CD8-positive, alpha-beta memory T cell (primary cell): ENCODE measurements at regions not wholly inside any gene's neighbourhood (a gene's known extent, or its start where the extent isn't known, plus 50 kb on each side); places are given as distances from the start of the nearest gene placed in this dataset.

Experiments used
- CTCF ChIA-PET: fragments of 350-600 bp; sonication (Branson Sonifier 250); formaldehyde crosslinking; loops from one replicate; lab custom pipeline; 2021; ENCODE audit warnings: antibody characterized with exemption; lab: Charles Lee
- POLR2A ChIA-PET: fragments of 350-600 bp; sonication (Branson Sonifier 250); formaldehyde crosslinking; loops from one replicate; lab custom pipeline; 2021; ENCODE audit warnings: antibody characterized with exemption; lab: Charles Lee
- DNase-seq, 5 donors: peaks; one replicate each; pipeline versions ENCODE4 v3.0.0 to v3.0.0-alpha.2; 2020 to 2022; ENCODE audit warnings: mixed read lengths in 1 of 5
- H3K27ac ChIP-seq: one replicate; pipeline ENCODE4 v1.7.0; 2013; ENCODE audit warnings: low read depth, mild to moderate bottlenecking, low read length, moderate library complexity
- H3K27me3 ChIP-seq: 2 replicates; pipeline ENCODE4 v1.7.0; 2013; ENCODE audit warnings: low read length, mild to moderate bottlenecking; ENCODE audit not compliant: insufficient read depth, poor library complexity, severe bottlenecking
- H3K36me3 ChIP-seq: 2 replicates; pipeline ENCODE4 v1.7.0; 2013; ENCODE audit warnings: mild to moderate bottlenecking, low read length, moderate library complexity; ENCODE audit not compliant: insufficient read depth
- H3K4me1 ChIP-seq: 2 replicates; pipeline ENCODE4 v1.7.0; 2013; ENCODE audit warnings: mild to moderate bottlenecking, low read length, moderate library complexity; ENCODE audit not compliant: insufficient read depth
- H3K4me3 ChIP-seq: 2 replicates; pipeline ENCODE4 v1.7.0; 2013; ENCODE audit warnings: mild to moderate bottlenecking, low read length
- H3K9me3 ChIP-seq: 2 replicates; pipeline ENCODE4 v1.7.0; 2013; ENCODE audit warnings: mild to moderate bottlenecking, low read length
- H3K27ac Mint-ChIP-seq, 8 donors: one replicate each; pipeline ENCODE4 v1.8.0; 2020 to 2021; ENCODE audit warnings: mixed read lengths in 8 of 8, mild to moderate bottlenecking in 6 of 8, inconsistent platforms in 3 of 8, moderate library complexity in 3 of 8
- H3K27me3 Mint-ChIP-seq, 2 donors: one replicate each; pipeline ENCODE4 v1.8.0; 2020 to 2021; ENCODE audit warnings: mixed read lengths in 2 of 2, mild to moderate bottlenecking in 1 of 2, moderate library complexity in 1 of 2
- H3K36me3 Mint-ChIP-seq, 3 donors: one replicate each; pipeline ENCODE4 v1.8.0; 2020 to 2021; ENCODE audit warnings: mixed read lengths in 3 of 3, inconsistent platforms in 1 of 3, mild to moderate bottlenecking in 1 of 3
- H3K4me1 Mint-ChIP-seq, 3 donors: one replicate each; pipeline ENCODE4 v1.8.0; 2020 to 2021; ENCODE audit warnings: mixed read lengths in 3 of 3, inconsistent platforms in 1 of 3, mild to moderate bottlenecking in 1 of 3
- H3K4me3 Mint-ChIP-seq, 7 donors: one replicate each; pipeline ENCODE4 v1.8.0; 2020 to 2021; ENCODE audit warnings: mixed read lengths in 7 of 7, mild to moderate bottlenecking in 6 of 7, moderate library complexity in 4 of 7, inconsistent platforms in 2 of 7
- H3K9me3 Mint-ChIP-seq, 5 donors: one replicate each; pipeline ENCODE4 v1.8.0; 2020 to 2022; ENCODE audit warnings: mixed read lengths in 5 of 5, mild to moderate bottlenecking in 3 of 5, moderate library complexity in 2 of 5, inconsistent platforms in 1 of 5

DNA sequence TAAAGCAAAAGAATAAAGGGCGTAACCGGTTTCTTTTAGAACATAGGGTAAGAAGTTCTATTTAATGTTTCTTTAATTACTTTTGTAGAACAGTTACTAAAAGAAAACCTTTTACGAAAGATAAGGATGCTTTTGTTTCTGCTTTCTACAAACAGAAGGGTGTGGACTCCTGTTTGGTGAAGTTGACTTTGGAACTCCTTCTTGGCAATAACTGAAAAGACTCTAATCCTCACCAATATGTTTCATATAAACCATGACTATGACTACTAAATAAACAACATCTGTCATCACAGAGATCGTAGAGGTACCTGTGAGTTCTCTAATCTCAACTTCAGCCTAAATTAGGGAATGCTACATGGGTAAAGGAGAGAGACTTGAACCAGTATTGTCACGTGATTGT, 210.8 kb upstream of the FLRT2 start:
- Mint-ChIP-seq H3K4me3 (no peak overlapping the region), H3K4me1 (no peaks in the 10 kb centered on the region), H3K36me3 (no peaks in the 10 kb centered on the region), H3K27me3 (peaks cover 0 to 1% of the 10 kb centered on the region in 2 donors), H3K27ac (no peak overlapping the region), H3K9me3 (peaks cover 0 to 28% (median 0%) of the 10 kb centered on the region in 5 donors)
- H3K4me3 ChIP-seq = no peak overlapping the region
- POLR2A ChIA-PET = no interaction called here
- H3K27me3 ChIP-seq = no peaks in the 10 kb centered on the region
- no peaks in the 10 kb centered on the region for H3K9me3 ChIP-seq
- no peak overlapping the region for H3K27ac ChIP-seq
- CTCF ChIA-PET = no interaction called here
- no peaks in the 10 kb centered on the region for H3K4me1 ChIP-seq
- no peak for DNase-seq
- no peaks in the 10 kb centered on the region for H3K36me3 ChIP-seq

DNA sequence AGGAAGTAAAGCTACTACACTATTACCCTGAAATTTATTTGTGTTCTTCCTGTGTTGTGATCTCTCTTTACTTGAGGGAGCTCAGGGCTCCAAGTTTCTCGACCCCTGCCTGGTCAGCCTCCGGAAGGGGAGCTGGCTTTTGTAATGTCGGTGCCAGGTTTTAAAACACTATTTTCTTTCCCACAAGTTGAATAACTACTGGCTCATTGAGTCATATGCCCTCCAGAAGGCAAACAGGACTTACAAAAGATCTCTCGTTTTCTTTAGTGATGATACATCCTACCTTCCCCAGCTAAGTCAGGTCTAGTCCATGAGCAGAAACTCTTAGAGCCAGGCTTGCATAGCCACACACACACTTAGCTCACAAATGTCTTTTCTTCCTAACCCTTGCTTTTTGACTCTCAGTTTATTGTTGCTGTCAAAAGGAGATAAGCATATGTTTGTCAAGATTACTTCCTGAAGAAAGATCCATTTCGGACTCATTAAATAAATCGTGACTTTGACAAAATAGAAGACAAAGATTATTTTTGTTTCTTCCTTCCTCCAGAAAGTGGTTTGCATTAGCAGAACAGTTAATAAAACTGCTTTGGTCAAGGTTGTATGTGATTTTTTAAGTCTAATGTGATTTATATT, 209.8 kb upstream of the FLRT2 start:
- Mint-ChIP-seq H3K27ac (no peak overlapping the region), H3K4me1 (no peaks in the 10 kb centered on the region), H3K36me3 (no peaks in the 10 kb centered on the region), H3K4me3 (no peak overlapping the region), H3K9me3 (peaks cover 0 to 24% (median 0%) of the 10 kb centered on the region in 5 donors), H3K27me3 (peaks cover 0 to 1% of the 10 kb centered on the region in 2 donors)
- Histone ChIP-seq H3K36me3 (no peaks in the 10 kb centered on the region), H3K4me3 (no peak overlapping the region), H3K4me1 (no peaks in the 10 kb centered on the region), H3K9me3 (no peaks in the 10 kb centered on the region), H3K27me3 (no peaks in the 10 kb centered on the region), H3K27ac (no peak overlapping the region)
- POLR2A ChIA-PET = no interaction called here
- CTCF ChIA-PET = no interaction called here
- no peak for DNase-seq

GRCh38 chr14:85325134-85326017, 204.6 kb upstream of the FLRT2 start:
- Mint-ChIP-seq H3K9me3 (peaks cover 0 to 15% (median 0%) of the 10 kb centered on the region in 5 donors), H3K4me3 (no peak overlapping the region), H3K27ac (no peak overlapping the region), H3K27me3 (peaks cover 0 to 1% of the 10 kb centered on the region in 2 donors), H3K4me1 (no peaks in the 10 kb centered on the region), H3K36me3 (no peaks in the 10 kb centered on the region)
- Histone ChIP-seq H3K36me3 (no peaks in the 10 kb centered on the region), H3K9me3 (no peaks in the 10 kb centered on the region), H3K4me1 (no peaks in the 10 kb centered on the region), H3K27ac (no peak overlapping the region), H3K27me3 (no peaks in the 10 kb centered on the region), H3K4me3 (no peak overlapping the region)
- CTCF ChIA-PET = no interaction called here
- POLR2A ChIA-PET = no interaction called here
- no peak for DNase-seq

DNA sequence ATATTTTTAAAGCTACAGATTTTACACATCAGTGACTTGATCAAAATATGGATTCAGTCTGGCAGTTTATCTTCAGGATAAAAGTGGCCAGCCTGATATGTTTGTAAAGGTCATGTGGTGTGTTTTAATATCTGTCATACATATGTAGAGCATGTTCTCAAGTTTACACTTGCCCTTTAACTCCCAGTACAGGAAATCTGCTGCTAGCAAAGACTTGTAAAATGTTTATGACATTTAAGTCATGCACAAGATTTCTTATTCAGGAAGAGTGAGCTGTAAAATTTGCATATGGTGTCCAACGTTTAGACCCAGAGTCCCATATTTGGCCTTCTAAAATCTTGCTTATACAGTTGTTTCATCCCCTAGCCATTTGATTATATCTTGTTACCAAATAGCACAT, 197.5 kb upstream of the FLRT2 start:
- H3K27ac Mint-ChIP-seq = no peak overlapping the region
- H3K36me3 ChIP-seq = no peaks in the 10 kb centered on the region
- H3K4me1 Mint-ChIP-seq = no peaks in the 10 kb centered on the region

GRCh38 chr14:85333313-85333712, 196.6 kb upstream of the FLRT2 start:
- CTCF ChIA-PET = no interaction called here
- H3K4me3 Mint-ChIP-seq = no peak overlapping the region

More for the DNA sequence above, 197.5 kb upstream of the FLRT2 start:
- Histone ChIP-seq H3K9me3 (no peaks in the 10 kb centered on the region), H3K4me3 (no peak overlapping the region), H3K27me3 (no peaks in the 10 kb centered on the region), H3K4me1 (no peaks in the 10 kb centered on the region), H3K27ac (no peak overlapping the region)
- peaks cover 0 to 16% (median 0%) of the 10 kb centered on the region in 5 donors for H3K9me3 Mint-ChIP-seq
- DNase-seq = no peak
- H3K36me3 Mint-ChIP-seq = no peaks in the 10 kb centered on the region
- POLR2A ChIA-PET = no interaction called here
- H3K27me3 Mint-ChIP-seq = no peaks in the 10 kb centered on the region
- no peak overlapping the region for H3K4me3 Mint-ChIP-seq
- CTCF ChIA-PET = no interaction called here

GRCh38 chr14:85333841-85334240, 196.1 kb upstream of the FLRT2 start:
- Mint-ChIP-seq H3K9me3 (peaks cover 0 to 13% (median 0%) of the 10 kb centered on the region in 5 donors), H3K27me3 (no peaks in the 10 kb centered on the region), H3K27ac (no peak overlapping the region), H3K4me1 (no peaks in the 10 kb centered on the region), H3K4me3 (no peak overlapping the region), H3K36me3 (no peaks in the 10 kb centered on the region)
- no peak for DNase-seq
- ChIA-PET CTCF (no interaction called here), POLR2A (no interaction called here)
- Histone ChIP-seq H3K4me1 (no peaks in the 10 kb centered on the region), H3K36me3 (no peaks in the 10 kb centered on the region), H3K27ac (no peak overlapping the region), H3K27me3 (no peaks in the 10 kb centered on the region), H3K4me3 (no peak overlapping the region), H3K9me3 (no peaks in the 10 kb centered on the region)

More at GRCh38 chr14:85333313-85333712, 196.6 kb upstream of the FLRT2 start:
- Histone ChIP-seq H3K4me3 (no peak overlapping the region), H3K27me3 (no peaks in the 10 kb centered on the region), H3K27ac (no peak overlapping the region), H3K36me3 (no peaks in the 10 kb centered on the region), H3K9me3 (no peaks in the 10 kb centered on the region), H3K4me1 (no peaks in the 10 kb centered on the region)
- H3K4me1 Mint-ChIP-seq = no peaks in the 10 kb centered on the region
- no peak overlapping the region for H3K27ac Mint-ChIP-seq
- H3K36me3 Mint-ChIP-seq = no peaks in the 10 kb centered on the region
- POLR2A ChIA-PET = no interaction called here
- peaks cover 0 to 16% (median 0%) of the 10 kb centered on the region in 5 donors for H3K9me3 Mint-ChIP-seq
- DNase-seq = no peak
- H3K27me3 Mint-ChIP-seq = no peaks in the 10 kb centered on the region

DNA sequence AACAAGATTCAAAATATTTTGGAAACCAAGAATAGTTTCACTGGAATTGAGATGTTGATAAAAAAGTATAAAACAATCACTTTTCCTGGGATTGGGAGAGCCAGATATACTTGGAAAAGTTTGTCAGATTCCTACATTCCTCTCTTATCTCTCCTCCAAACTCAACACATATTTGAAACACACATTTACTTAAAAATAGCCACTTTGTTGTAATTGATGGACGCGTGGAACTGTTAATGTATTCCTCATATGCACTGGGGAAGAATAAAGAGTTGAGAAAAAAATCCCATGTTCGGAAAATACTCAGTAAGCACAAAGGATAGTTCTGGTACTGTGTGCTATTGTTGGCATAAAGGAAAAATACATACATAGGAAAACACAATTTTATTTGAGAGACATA, 195.6 kb upstream of the FLRT2 start:
- no peak overlapping the region for H3K27ac ChIP-seq
- no peaks in the 10 kb centered on the region for H3K36me3 ChIP-seq
- no peaks in the 10 kb centered on the region for H3K36me3 Mint-ChIP-seq
- DNase-seq = no peak
- H3K9me3 ChIP-seq = no peaks in the 10 kb centered on the region
- no peaks in the 10 kb centered on the region for H3K27me3 ChIP-seq
- H3K9me3 Mint-ChIP-seq = peaks cover 0 to 13% (median 0%) of the 10 kb centered on the region in 5 donors
- POLR2A ChIA-PET = no interaction called here
- H3K4me1 ChIP-seq = no peaks in the 10 kb centered on the region
- CTCF ChIA-PET = no interaction called here
- H3K4me3 Mint-ChIP-seq = no peak overlapping the region
- no peaks in the 10 kb centered on the region for H3K27me3 Mint-ChIP-seq
- H3K27ac Mint-ChIP-seq = no peak overlapping the region
- no peak overlapping the region for H3K4me3 ChIP-seq
- H3K4me1 Mint-ChIP-seq = no peaks in the 10 kb centered on the region

- Histone ChIP-seq H3K36me3 (no peaks in the 10 kb centered on the region), H3K27ac (no peak overlapping the region), H3K4me3 (no peak overlapping the region), H3K27me3 (no peaks in the 10 kb centered on the region), H3K9me3 (no peaks in the 10 kb centered on the region), H3K4me1 (no peaks in the 10 kb centered on the region)
- POLR2A ChIA-PET = no interaction called here
- no peak for DNase-seq
- Mint-ChIP-seq H3K27ac (no peak overlapping the region), H3K27me3 (no peaks in the 10 kb centered on the region), H3K4me3 (no peak overlapping the region), H3K36me3 (no peaks in the 10 kb centered on the region), H3K9me3 (peaks cover 0 to 13% (median 0%) of the 10 kb centered on the region in 5 donors), H3K4me1 (no peaks in the 10 kb centered on the region)
- CTCF ChIA-PET = no interaction called here
Measured at GRCh38 chr14:85336257-85336656, 193.7 kb upstream of the FLRT2 start.
